ENCODE measurements at regions not wholly inside any gene's neighbourhood (a gene's known extent, or its start where the extent isn't known, plus 50 kb on each side); places are given as distances from the start of the nearest gene placed in this dataset.
A peak's percentile ranks its signal among the peaks of the same experiment; 100 is the strongest.

DNA sequence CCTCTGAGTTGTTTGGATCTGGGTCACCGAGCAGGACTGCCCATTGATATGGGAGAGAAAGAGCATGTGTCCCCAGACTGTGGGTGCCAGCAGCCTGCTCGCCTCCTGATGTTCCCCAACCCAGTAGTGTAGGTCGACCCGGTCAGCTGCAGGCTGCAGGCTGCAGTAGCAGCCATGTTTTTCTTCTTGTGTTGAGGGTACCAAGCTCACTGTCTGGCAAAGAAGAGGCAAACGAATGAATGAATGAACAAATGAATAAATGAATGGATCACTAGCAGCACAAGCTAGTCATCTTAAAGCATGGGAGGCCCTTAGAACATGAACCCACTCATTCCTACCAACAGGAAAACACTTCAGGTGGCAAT is 293.2 kb downstream of the SOX9 start:
- DNase-seq = no peak

GRCh38 chr17:72414967-72415853 is 294.4 kb downstream of the SOX9 start:
- no peak for DNase-seq

GRCh38 chr17:72416054-72416675 is 295.3 kb downstream of the SOX9 start:
- no peak for DNase-seq

DNA sequence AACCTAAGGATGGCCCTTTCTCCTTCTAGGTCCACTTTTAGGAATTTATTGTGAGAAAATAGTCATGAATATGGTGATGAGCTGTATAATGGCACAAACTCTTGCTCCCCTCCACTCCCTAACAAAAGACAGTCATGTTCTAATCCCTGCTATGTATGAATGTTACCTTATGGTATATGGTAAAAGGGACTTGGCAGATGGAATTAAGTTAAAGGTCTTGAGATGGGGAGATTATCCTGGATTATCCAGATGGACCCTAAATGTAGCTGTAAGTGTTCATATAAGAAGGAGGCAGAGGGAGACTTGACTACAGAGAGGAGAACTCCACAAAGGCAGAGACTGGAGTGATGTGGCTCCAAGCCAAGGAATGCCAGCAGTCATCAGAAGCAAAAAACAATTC is 296.1 kb downstream of the SOX9 start:
- DNase-seq = no peak

- no peak for DNase-seq
Observed at GRCh38 chr17:72417627-72418026, 296.8 kb downstream of the SOX9 start.

GRCh38 chr17:72419866-72420774 is 299.3 kb downstream of the SOX9 start:
- no peak for DNase-seq

DNA sequence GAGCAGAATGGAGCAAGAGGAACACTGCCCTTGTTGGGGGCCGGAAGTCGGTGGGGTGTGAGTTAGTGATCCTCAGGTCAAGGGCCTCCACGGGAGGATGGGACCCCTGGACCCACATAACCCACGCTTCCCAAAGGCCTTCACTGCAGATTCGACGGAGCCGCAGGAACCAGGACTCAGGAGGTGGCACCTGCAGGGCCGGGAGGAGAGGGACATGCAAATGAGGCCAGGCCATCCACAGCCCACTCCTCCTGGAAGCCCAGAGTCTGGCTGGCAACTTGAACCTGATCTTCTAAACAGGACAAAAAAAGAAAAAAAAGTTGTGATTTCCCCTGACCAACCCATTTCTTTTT is 299.9 kb downstream of the SOX9 start:
- no peak for DNase-seq

- peak; percentile 77 for DNase-seq
Observed at GRCh38 chr17:72421128-72422092, 300.6 kb downstream of the SOX9 start.

DNA sequence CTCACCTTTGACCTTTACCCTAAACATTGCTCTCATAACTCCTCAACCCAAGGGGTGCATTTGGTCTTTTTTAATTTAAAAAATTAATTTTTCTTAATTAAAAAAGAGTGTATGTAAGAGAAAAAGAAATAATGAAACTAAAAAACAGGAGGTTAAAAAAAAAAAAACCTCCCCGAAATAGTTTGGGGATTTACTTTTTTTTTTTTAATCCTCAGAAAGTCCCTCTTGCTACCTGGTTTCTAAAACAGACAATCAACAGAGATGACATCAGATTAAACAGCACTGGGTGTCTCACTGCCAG is 301.3 kb downstream of the SOX9 start:
- no peak for DNase-seq

DNA sequence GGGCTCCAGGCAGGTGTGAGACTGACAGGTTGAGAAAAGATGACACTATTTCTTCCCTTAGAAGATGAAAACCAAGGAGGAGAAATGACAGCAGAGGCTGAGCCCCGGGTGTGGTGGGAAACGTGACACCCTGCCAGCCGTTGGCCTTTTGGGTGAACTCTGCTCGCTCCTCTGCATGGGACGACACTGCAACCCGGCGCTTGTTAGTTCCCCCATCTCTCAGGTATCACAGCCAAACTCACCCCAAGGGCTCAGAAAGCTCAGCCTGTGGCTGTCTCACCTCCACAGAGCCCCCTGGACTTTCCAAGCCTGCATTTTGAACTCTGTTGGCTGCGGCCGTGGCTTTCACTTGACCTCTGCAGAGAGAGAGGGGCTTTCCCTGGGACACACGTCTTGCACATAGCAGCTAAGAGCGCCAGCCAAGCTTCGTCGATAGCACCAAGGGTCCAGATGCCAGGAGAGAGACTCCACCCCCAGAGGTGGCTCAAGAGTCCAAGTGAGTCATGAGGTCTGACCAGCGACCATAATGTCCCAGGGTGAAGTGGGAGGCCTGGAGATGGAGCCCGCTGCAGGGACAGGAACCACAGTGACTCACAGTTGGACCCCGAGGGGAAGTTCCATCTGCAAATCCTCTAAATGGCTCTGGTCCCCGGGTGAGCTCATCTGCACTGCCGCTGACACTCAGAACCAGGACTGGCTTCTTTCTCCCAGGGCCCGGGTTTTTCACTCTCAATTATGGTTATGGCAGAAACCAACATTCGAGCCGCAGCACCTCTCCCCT is 301.9 kb downstream of the SOX9 start:
- DNase-seq = peak; percentile 8

DNA sequence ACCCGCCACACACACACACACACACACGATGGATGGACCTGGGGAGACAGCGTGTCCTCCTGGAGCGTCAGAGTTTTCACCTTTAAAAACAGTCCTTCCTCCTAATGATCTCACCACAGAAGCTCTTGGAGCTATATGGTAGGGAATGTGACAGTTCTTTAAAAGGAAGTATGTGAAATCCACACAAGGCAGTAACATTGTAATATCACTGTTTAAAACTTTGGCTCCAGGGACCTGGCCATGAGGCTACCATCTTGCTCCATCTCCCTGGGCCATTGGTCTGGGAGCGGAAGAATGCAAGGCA is 302.4 kb downstream of the SOX9 start:
- no peak for DNase-seq

DNA sequence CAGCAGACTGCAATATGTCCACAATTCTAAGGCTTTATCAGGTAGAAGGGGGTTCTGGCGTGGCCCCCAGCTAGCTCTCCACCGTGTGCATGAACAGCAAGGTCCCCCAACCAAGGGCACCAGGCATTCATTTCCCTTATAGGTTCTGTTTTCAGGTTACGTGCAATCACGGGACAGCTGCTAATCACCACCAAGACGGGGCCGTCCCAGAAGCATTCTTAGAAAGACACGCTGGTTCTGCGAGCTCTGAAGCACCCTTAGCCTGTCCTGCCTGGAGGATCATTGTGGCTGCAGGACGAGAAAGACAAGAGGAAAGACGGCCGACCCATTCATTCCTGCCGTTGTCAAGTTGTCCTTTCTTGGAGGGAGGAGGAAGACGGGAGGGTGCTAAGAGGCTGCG is 302.9 kb downstream of the SOX9 start:
- DNase-seq = no peak

GRCh38 chr17:72424505-72425117 is 303.8 kb downstream of the SOX9 start:
- DNase-seq = no peak

DNA sequence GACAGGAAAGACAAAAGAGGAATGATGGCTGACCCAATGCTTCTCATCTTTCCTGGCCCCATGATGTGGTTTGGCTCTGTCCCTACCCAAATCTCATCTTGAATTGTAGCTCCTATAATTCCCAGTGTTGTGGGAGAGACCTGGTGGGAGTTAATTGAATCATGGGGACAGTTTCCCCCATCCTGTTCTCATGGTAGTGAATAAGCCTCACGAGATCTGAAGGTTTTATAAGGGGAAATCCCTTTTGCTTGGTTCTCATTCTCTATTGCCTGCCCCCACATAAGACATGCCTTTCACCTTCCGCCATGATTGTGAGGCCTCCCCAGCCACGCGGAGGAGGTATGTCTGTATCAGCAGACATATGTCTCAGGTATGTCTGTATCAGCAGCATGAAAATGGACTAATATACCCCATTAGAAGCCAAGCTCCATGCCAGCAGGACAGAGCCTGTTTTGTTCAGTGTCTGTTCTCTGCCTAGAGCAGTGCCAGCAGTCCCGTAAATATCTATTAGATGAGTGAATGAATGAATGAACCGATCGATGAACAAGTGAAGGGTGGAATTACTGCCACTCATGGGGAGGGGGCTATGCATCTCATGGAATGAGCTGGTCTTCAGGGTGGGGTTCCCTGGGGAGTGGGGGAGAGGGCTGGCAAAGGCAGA is 304.4 kb downstream of the SOX9 start:
- no peak for DNase-seq

DNA sequence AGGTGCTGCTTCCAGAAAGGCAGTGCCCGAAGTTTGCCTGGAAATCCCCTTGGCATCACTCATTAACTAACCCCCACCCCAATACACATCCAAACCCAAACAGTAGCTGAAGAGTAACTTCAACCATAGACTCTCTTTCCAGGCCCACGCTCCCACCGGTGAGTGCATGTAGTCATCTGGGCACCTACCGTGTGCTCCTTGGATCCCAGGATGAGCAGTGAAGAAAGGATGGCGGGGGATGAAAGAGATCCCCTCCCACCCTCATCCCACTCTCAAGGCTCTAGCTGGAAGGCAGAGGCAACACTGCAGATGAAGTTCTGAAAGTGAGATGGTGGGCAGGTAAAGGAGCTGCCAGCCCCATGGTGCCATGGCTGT is 305.0 kb downstream of the SOX9 start:
- no peak for DNase-seq

- DNase-seq = no peak
Observed at GRCh38 chr17:72426321-72426720, 305.5 kb downstream of the SOX9 start.

DNA sequence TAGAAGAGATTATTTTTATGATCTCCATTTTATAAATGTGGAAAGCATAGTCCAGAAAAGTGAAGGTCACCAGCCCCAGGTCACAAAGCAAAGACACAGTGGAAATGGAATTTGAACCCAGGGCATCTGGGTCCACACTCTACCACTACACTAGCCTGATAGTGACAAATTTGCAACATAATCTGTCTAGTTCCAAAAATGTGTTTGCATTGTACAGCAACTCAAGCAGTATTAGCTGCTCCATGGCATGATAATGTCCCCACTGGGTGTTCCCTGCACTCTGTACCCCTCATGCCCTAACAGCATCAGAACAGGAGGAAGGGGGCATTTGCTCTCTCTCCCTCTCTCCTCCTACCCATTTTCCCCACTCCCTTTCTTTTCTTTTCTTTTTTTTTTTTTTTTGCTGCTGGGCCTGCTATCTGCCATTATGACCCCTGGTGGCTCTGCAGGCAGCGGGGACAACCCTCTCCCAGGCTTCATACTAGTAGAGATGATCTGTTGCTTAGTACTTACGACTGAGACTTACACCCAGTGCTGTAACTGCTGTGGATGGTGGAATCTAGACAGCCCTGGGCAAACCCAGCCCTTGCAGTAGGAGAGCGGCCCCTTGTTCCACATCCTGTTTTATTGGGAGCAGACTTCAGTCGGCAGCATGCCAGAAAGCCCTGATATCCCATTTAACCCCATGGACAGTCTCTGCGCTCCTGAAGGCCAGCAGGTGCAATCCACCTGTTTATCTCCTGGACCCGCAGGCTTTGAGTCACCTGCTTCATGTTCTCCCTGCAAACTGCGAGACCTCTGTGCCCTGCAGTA is 306.3 kb downstream of the SOX9 start:
- DNase-seq = no peak

- DNase-seq = no peak
Observed at GRCh38 chr17:72427761-72428109, 306.9 kb downstream of the SOX9 start.

DNA sequence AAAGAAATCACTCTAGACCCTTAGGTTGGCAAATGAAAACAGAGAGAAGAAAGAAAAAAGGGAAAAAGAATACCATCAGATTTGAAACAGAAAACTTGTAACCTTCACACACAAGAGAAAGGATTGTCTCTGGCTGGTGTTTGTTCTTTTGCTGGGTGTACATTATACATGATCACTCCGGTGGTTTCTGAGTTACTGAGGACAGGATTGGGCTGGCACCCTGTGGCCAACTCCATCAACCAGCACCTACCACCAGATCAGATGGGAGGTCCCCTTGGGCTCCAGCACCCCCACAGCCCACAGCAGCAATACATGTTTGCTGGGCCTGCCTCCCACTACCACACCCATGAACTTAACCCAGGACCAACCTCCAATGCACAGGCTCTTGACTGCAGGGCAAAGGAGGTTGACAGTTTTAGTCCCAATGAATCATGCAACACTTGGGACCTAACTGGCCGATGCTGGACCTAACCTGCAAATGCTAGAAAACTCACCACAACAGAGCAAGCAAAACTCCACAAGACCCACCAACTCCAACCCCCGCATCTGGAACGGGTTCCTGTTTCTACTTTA is 308.3 kb downstream of the SOX9 start:
- no peak for DNase-seq
